GM10248 (cell line): ENCODE measurements at regions not wholly inside any gene's neighbourhood (a gene's known extent, or its start where the extent isn't known, plus 50 kb on each side); places are given as distances from the start of the nearest gene placed in this dataset.

ENCODE experiments used
- CTCF ChIA-PET: fragments of 300-600 bp; sonication (Branson Sonifier 250); formaldehyde crosslinking; extraction: SDS; loops from one replicate; lab custom pipeline; 2021; ENCODE audit warnings: antibody characterized with exemption; lab: Yijun Ruan, JAX
- POLR2A ChIA-PET: fragments of 350-650 bp; sonication (Branson Sonifier 250); formaldehyde crosslinking; extraction: SDS; loops from one replicate; lab custom pipeline; 2020; ENCODE audit warnings: antibody characterized with exemption; lab: Yijun Ruan, JAX
- DNase-seq: peaks from one replicate; pipeline ENCODE4 v3.0.0; 2012; ENCODE audit errors: extremely low spot score
- CTCF ChIP-seq: IDR thresholded peaks from 2 replicates; pipeline ENCODE4 v1.5.1; 2012; ENCODE audit warnings: mild to moderate bottlenecking, low read depth; ENCODE audit errors: extremely low read depth, missing control alignments, control extremely low read depth

- ChIA-PET POLR2A (no interaction called here), CTCF (no interaction called here)
- no peak for DNase-seq
- no peak for TF ChIP-seq CTCF
Measured at GRCh38 chr13:111516712-111517640, 196.5 kb downstream of the TEX29 start.

- no peak for DNase-seq
- TF ChIP-seq CTCF, result no peak
- CTCF ChIA-PET, result no interaction called here
- POLR2A ChIA-PET, result no interaction called here
Measured at GRCh38 chr13:111517641-111518010, 197.2 kb downstream of the TEX29 start.

DNA sequence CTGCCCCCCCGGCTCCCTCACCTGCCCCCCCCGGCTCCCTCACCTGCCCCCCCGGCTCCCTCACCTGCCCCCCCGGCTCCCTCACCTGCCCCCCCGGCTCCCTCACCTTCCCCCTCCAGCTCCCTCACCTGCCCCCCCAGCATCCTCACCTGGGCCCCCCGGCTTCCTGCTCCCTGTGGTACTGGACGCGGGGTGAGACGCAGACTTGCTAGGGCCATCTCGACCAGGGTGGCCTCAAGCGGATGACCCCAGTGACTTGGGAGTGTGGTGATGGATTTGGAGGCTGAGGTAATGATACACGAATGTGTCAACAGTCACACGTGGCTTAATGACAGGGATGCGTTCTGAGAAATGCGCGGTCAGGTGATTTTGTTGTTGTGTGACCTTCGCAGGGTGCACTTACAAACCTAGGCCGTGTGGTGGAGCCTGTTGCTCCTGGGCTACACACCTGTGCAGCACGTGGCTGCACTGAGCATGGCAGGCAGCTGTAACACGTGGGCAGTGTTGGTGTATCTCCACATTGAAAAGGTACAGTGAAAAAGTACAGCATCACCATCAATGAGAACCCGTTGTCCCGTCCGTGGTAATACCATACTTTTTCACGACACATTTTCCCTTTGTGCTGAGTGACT lies 197.8 kb downstream of the TEX29 start:
- POLR2A ChIA-PET, result no interaction called here
- TF ChIP-seq CTCF, result no peak
- CTCF ChIA-PET, result no interaction called here
- DNase-seq, result no peak

- POLR2A ChIA-PET, result no interaction called here
- no peak for DNase-seq
- no peak for TF ChIP-seq CTCF
- CTCF ChIA-PET, result no interaction called here
Measured at GRCh38 chr13:111519041-111519440, 198.6 kb downstream of the TEX29 start.

- no peak for DNase-seq
- ChIA-PET CTCF (no interaction called here), POLR2A (no interaction called here)
- TF ChIP-seq CTCF, result no peak
Measured at GRCh38 chr13:111519490-111520170, 199.2 kb downstream of the TEX29 start.

- ChIA-PET CTCF (no interaction called here), POLR2A (no interaction called here)
- DNase-seq, result no peak
- TF ChIP-seq CTCF, result no peak
Measured at GRCh38 chr13:111521030-111521429, 200.6 kb downstream of the TEX29 start.
